IMR-90 (cell line): ENCODE measurements at regions not wholly inside any gene's neighbourhood (a gene's known extent, or its start where the extent isn't known, plus 50 kb on each side); places are given as distances from the start of the nearest gene placed in this dataset.

Experiments used
- ATAC-seq: fragments of 200-7000 bp; cut with Tn5 transposase; 2 replicates; pipeline ENCODE4 v1.9.1; 2020; ENCODE audit warnings: low read depth, mild to moderate bottlenecking, moderate library complexity
- BruUV-seq: library from RNA; stranded (reverse); fragments of 400-500 nt; replicated peaks from 2 replicates; lab custom pipeline; 2021; lab: Mats Ljungman, UMichigan
- CTCF ChIA-PET: fragments of 300-600 bp; formaldehyde crosslinking; extraction: SDS; loops from one replicate; lab custom pipeline; 2021; ENCODE audit warnings: antibody characterized with exemption; lab: Yijun Ruan, JAX
- POLR2A ChIA-PET: fragments of 300-600 bp; sonication (Branson Sonifier 250); formaldehyde crosslinking; loops from one replicate; lab custom pipeline; 2022; ENCODE audit warnings: antibody characterized with exemption; ENCODE audit not compliant: unreplicated experiment; lab: Charles Lee
- DNase-seq: peaks from one replicate; pipeline ENCODE4 v3.0.0; 2013
- H2AFZ ChIP-seq: replicated peaks from 2 replicates; pipeline ENCODE3; 2013; ENCODE audit warnings: low read length, mild to moderate bottlenecking; ENCODE audit not compliant: poor library complexity
- H2AK5ac ChIP-seq: 2 replicates; pipeline ENCODE4 v1.6.1; 2013; ENCODE audit warnings: low read depth, low read length, inconsistent platforms
- H2AK9ac ChIP-seq: replicated peaks from 2 replicates; pipeline ENCODE3; 2013; ENCODE audit warnings: mild to moderate bottlenecking, low read depth, low read length, moderate library complexity; ENCODE audit not compliant: poor library complexity
- H2BK120ac ChIP-seq: 2 replicates; pipeline ENCODE4 v1.6.1; 2013; ENCODE audit warnings: low read depth, low read length, inconsistent platforms
- H2BK15ac ChIP-seq: 3 replicates; pipeline ENCODE4 v1.6.1; 2013; ENCODE audit warnings: low read depth, low read length, inconsistent platforms
- H2BK20ac ChIP-seq: 2 replicates; pipeline ENCODE4 v1.6.1; 2013; ENCODE audit warnings: low read depth, mild to moderate bottlenecking, inconsistent platforms, low read length, moderate library complexity
- H2BK5ac ChIP-seq: 2 replicates; pipeline ENCODE4 v1.6.1; 2013; ENCODE audit warnings: mild to moderate bottlenecking, low read depth, low read length, inconsistent platforms; ENCODE audit not compliant: poor library complexity, severe bottlenecking
- H3K14ac ChIP-seq: replicated peaks from 2 replicates; pipeline ENCODE4 v1.6.1; 2013; ENCODE audit warnings: low read depth, low read length, inconsistent platforms
- H3K18ac ChIP-seq: 2 replicates; pipeline ENCODE4 v1.6.1; 2013; ENCODE audit warnings: low read depth, low read length, control low read depth
- H3K23ac ChIP-seq: 2 replicates; pipeline ENCODE4 v1.6.1; 2013; ENCODE audit warnings: low read depth, low read length, inconsistent platforms
- H3K27ac ChIP-seq: 2 replicates; pipeline ENCODE4 v1.5.1; 2013; ENCODE audit warnings: mild to moderate bottlenecking, control low read depth, low read length; ENCODE audit not compliant: insufficient read depth
- H3K27me3 ChIP-seq: 2 replicates; pipeline ENCODE4 v1.6.1; 2013; ENCODE audit warnings: low read length; ENCODE audit not compliant: control insufficient read depth, insufficient read depth
- H3K36me3 ChIP-seq: 2 replicates; pipeline ENCODE4 v1.6.1; 2013; ENCODE audit warnings: low read length, mixed read lengths; ENCODE audit not compliant: control insufficient read depth, insufficient read depth
- H3K4ac ChIP-seq: 2 replicates; pipeline ENCODE4 v1.6.1; 2013; ENCODE audit warnings: low read depth, low read length, inconsistent platforms
- H3K4me1 ChIP-seq: 2 replicates; pipeline ENCODE4 v1.6.1; 2013; ENCODE audit warnings: low read length, mixed read lengths; ENCODE audit not compliant: control insufficient read depth, insufficient read depth
- H3K4me2 ChIP-seq: 2 replicates; pipeline ENCODE4 v1.6.1; 2013; ENCODE audit warnings: low read depth, mild to moderate bottlenecking, control low read depth, low read length, moderate library complexity
- H3K4me3 ChIP-seq: 2 replicates; pipeline ENCODE4 v1.5.1; 2013; ENCODE audit warnings: low read depth, mild to moderate bottlenecking, control low read depth, low read length, moderate library complexity; ENCODE audit not compliant: insufficient read depth
- H3K56ac ChIP-seq: 2 replicates; pipeline ENCODE4 v1.6.1; 2013; ENCODE audit warnings: low read length, inconsistent platforms; ENCODE audit not compliant: insufficient read depth; ENCODE audit errors: extremely low read depth
- H3K79me1 ChIP-seq, 2 experiments: 2 replicates each; pipeline ENCODE4 v1.6.1; 2013; ENCODE audit warnings: low read length in 2 of 2, inconsistent platforms in 1 of 2, low read depth in 1 of 2
- H3K9ac ChIP-seq: 2 replicates; pipeline ENCODE4 v1.6.1; 2013; ENCODE audit warnings: low read depth, low read length, control low read depth
- H3K9me1 ChIP-seq: 2 replicates; pipeline ENCODE4 v1.6.1; 2013; ENCODE audit warnings: low read length, inconsistent platforms; ENCODE audit not compliant: insufficient read depth
- H3K9me3 ChIP-seq: 2 replicates; pipeline ENCODE4 v1.6.1; 2013; ENCODE audit warnings: low read length; ENCODE audit not compliant: control insufficient read depth, insufficient read depth
- H4K20me1 ChIP-seq: 2 replicates; pipeline ENCODE4 v1.6.1; 2013; ENCODE audit warnings: low read length, inconsistent platforms; ENCODE audit not compliant: insufficient read depth
- H4K5ac ChIP-seq: 2 replicates; pipeline ENCODE4 v1.6.1; 2013; ENCODE audit warnings: mild to moderate bottlenecking, low read depth, low read length, control low read depth
- H4K8ac ChIP-seq, 2 experiments: 2 replicates each; pipeline ENCODE4 v1.6.1; 2013; ENCODE audit warnings: low read depth in 2 of 2, low read length in 2 of 2, control low read depth in 1 of 2, inconsistent platforms in 1 of 2
- H4K91ac ChIP-seq: 2 replicates; pipeline ENCODE4 v1.6.1; 2013; ENCODE audit warnings: low read depth, low read length, inconsistent platforms; ENCODE audit not compliant: insufficient read depth
- BHLHE40 ChIP-seq: fragments of 150-350 bp; IDR thresholded peaks from 2 replicates; pipeline ENCODE4 v1.6.1; 2016; ENCODE audit warnings: mild to moderate bottlenecking, low read depth, low read length
- CEBPB ChIP-seq: IDR thresholded peaks from 2 replicates; pipeline ENCODE4 v1.6.1; 2012; ENCODE audit warnings: low read depth, low read length, improper control_type of control experiment
- CHD1 ChIP-seq: IDR thresholded peaks from 2 replicates; pipeline ENCODE4 v1.6.1; 2012; ENCODE audit warnings: low read depth, low read length, improper control_type of control experiment
- CTCF ChIP-seq: conservative IDR thresholded peaks from 2 replicates; pipeline ENCODE4 v1.5.1; 2012; ENCODE audit warnings: mild to moderate bottlenecking, low read depth, low read length, improper control_type of control experiment
- ELK1 ChIP-seq: fragments of 150-350 bp; IDR thresholded peaks from 2 replicates; pipeline ENCODE4 v1.6.1; 2016; ENCODE audit warnings: low read depth, mild to moderate bottlenecking, low read length, moderate library complexity, borderline replicate concordance
- FOS ChIP-seq: fragments of 150-350 bp; IDR thresholded peaks from 2 replicates; pipeline ENCODE4 v1.6.1; 2016; ENCODE audit warnings: low read depth, low read length
- MAFK ChIP-seq: IDR thresholded peaks from 2 replicates; pipeline ENCODE4 v1.6.1; 2012; ENCODE audit warnings: low read depth, low read length, improper control_type of control experiment
- MXI1 ChIP-seq: IDR thresholded peaks from 2 replicates; pipeline ENCODE4 v1.6.1; 2012; ENCODE audit warnings: low read depth, mild to moderate bottlenecking, low read length, moderate library complexity, borderline replicate concordance
- POLR2A ChIP-seq: IDR thresholded peaks from 2 replicates; pipeline ENCODE4 v1.6.1; 2012; ENCODE audit warnings: mild to moderate bottlenecking, low read depth, low read length
- RAD21 ChIP-seq: IDR thresholded peaks from 2 replicates; pipeline ENCODE4 v1.6.1; 2012; ENCODE audit warnings: low read length, improper control_type of control experiment
- RCOR1 ChIP-seq: IDR thresholded peaks from 2 replicates; pipeline ENCODE4 v1.6.1; 2012; ENCODE audit warnings: mild to moderate bottlenecking, low read length, improper control_type of control experiment; ENCODE audit not compliant: insufficient replicate concordance
- WGBS, 2 experiments: methylation state at CpG; one replicate each; pipeline versions ENCODE4 v1.1.5 to v1.1.7; 2013; ENCODE audit warnings: missing lambda C conversion rate in 2 of 2; ENCODE audit not compliant: insufficient read length in 1 of 2; ENCODE audit errors: extremely low coverage in 2 of 2; 5-methylcytosine and 5-hydroxymethylcytosine counted together
- dilution Hi-C: fragments of 300-500 bp; cut with HindIII; formaldehyde crosslinking; loops from one replicate; pipeline ENCODE4 v1.14.3; 2018; ENCODE audit warnings: low sequenced_read_pairs; ENCODE audit not compliant: unreplicated experiment
- in situ Hi-C: fragments of 300-500 bp; cut with MboI; formaldehyde crosslinking; loops from 3 replicates; pipeline ENCODE4 v1.14.3; 2019; ENCODE audit warnings: low sequenced_read_pairs, inconsistent platforms, mixed read lengths
- intact Hi-C: fragments of 100-400 bp; cut with micrococcal nuclease; formaldehyde crosslinking; loops from 2 replicates; pipeline ENCODE4 v1.10.0; 2022

DNA sequence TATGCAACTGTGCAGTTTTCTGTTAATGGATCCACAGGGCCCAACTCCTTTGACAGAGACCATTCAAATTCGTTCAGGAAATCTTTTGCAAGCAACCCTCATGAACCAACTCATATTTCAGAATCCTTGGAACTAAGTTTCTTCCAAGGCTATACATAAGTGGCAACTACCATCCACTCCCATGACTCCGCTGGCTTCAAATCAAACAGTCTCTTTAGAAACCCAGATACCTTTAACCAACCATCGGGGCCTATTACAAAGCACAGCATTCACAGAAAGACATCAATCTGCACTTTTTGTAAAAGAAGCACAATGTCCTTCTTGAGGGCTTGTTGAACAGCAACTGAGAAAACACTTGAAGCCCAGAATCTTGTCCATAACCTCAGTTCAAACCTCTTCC lies 526.9 kb downstream of the DTWD2 start:
- H2AK9ac ChIP-seq = no peak overlapping the region
- CTCF ChIA-PET = no interaction called here
- no TSS peak for BruUV-seq

More for the DNA sequence above, 526.9 kb downstream of the DTWD2 start:
- ATAC-seq = no peak
- no peak overlapping the region for H3K27ac ChIP-seq
- dilution Hi-C loops = no loop called here
- intact Hi-C loops = no loop called here
- WGBS, 2 experiments = 100% methylated on average over 1 of the region's 3 CpGs; no CpG with 5 or more reads in 1 of the 2 experiments
- no peak overlapping the region for H3K23ac ChIP-seq
- H2BK120ac ChIP-seq = no peak overlapping the region
- H3K18ac ChIP-seq = no peak overlapping the region
- H3K4me1 ChIP-seq = no peaks in the 10 kb centered on the region
- H3K79me1 ChIP-seq = no peaks in the 10 kb centered on the region
- no peak overlapping the region for H2BK20ac ChIP-seq
- no peak overlapping the region for H3K9ac ChIP-seq
- no peak overlapping the region for H2AFZ ChIP-seq
- peaks cover 5% of the 10 kb centered on the region for H3K9me3 ChIP-seq
- no peak overlapping the region for H3K4ac ChIP-seq
- H3K4me2 ChIP-seq = no peak overlapping the region
- no peaks in the 10 kb centered on the region for H3K9me1 ChIP-seq
- in situ Hi-C loops = no loop called here
- no peaks in the 10 kb centered on the region for H3K27me3 ChIP-seq
- no peak for TF ChIP-seq RCOR1
- no peak for TF ChIP-seq CTCF
- no peak for TF ChIP-seq ELK1
- no peak for TF ChIP-seq CEBPB
- TF ChIP-seq POLR2A = no peak
- TF ChIP-seq MXI1 = no peak
- no peak for TF ChIP-seq RAD21
- no peak for TF ChIP-seq FOS
- no peak for TF ChIP-seq BHLHE40
- TF ChIP-seq MAFK = no peak
- TF ChIP-seq CHD1 = no peak
- H3K56ac ChIP-seq = no peak overlapping the region
- POLR2A ChIA-PET = no interaction called here
- H4K91ac ChIP-seq = no peak overlapping the region
- no peak for DNase-seq
- no peak overlapping the region for H3K4me3 ChIP-seq
- no peak overlapping the region for H2BK5ac ChIP-seq
- H2BK15ac ChIP-seq = no peak overlapping the region
- no peak overlapping the region for H4K8ac ChIP-seq
- H4K20me1 ChIP-seq = no peaks in the 10 kb centered on the region
- no peak overlapping the region for H3K14ac ChIP-seq
- no peak overlapping the region for H4K5ac ChIP-seq
- H2AK5ac ChIP-seq = no peak overlapping the region
- H3K36me3 ChIP-seq = no peaks in the 10 kb centered on the region
